Cardiac muscle cell (in vitro differentiated cells and primary cell): ENCODE measurements at regions not wholly inside any gene's neighbourhood (a gene's known extent, or its start where the extent isn't known, plus 50 kb on each side); places are given as distances from the start of the nearest gene placed in this dataset.

Experiments
- DNase-seq, 2 donors: peaks; one replicate each; pipeline versions ENCODE4 v3.0.0 to v3.0.0-alpha.2; 2010 to 2017; ENCODE audit warnings: low read depth in 1 of 2, low spot score in 1 of 2
- H3K27ac ChIP-seq: fragments of 200-600 bp; sonication (generic); 2 replicates; pipeline ENCODE4 v1.5.1; 2016
- H3K27me3 ChIP-seq: fragments of 200-600 bp; sonication (generic); 2 replicates; pipeline ENCODE4 v1.6.0; 2016; ENCODE audit warnings: control low read depth
- H3K36me3 ChIP-seq: fragments of 200-600 bp; sonication (generic); 2 replicates; pipeline ENCODE4 v1.5.1; 2016; ENCODE audit warnings: control low read depth
- H3K4me1 ChIP-seq: fragments of 200-600 bp; sonication (generic); 2 replicates; pipeline ENCODE4 v1.8.1; 2017; ENCODE audit warnings: low read depth, mild to moderate bottlenecking, mixed run types
- H3K4me3 ChIP-seq: fragments of 200-600 bp; sonication (generic); 2 replicates; pipeline ENCODE4 v1.5.1; 2016; ENCODE audit warnings: mild to moderate bottlenecking
- H3K9me3 ChIP-seq: fragments of 200-600 bp; sonication (generic); 2 replicates; pipeline ENCODE4 v1.5.1; 2017; ENCODE audit warnings: low read depth, mild to moderate bottlenecking, control low read depth
- CTCF ChIP-seq: IDR thresholded peaks from 2 replicates; pipeline ENCODE4 v1.5.1; 2012; ENCODE audit warnings: low read depth, mild to moderate bottlenecking, low read length

GRCh38 chr6:139931747-139932146 lies 557.3 kb upstream of the CITED2 start:
- no peak overlapping the region for H3K27ac ChIP-seq
- no peaks in the 10 kb centered on the region for H3K27me3 ChIP-seq
- H3K9me3 ChIP-seq, result no peaks in the 10 kb centered on the region
- TF ChIP-seq CTCF, result no peak
- DNase-seq, result no peak
- H3K36me3 ChIP-seq, result no peaks in the 10 kb centered on the region
- no peak overlapping the region for H3K4me3 ChIP-seq
- peaks cover 14% of the 10 kb centered on the region for H3K4me1 ChIP-seq

GRCh38 chr6:139927742-139928305 lies 553.4 kb upstream of the CITED2 start:
- H3K27ac ChIP-seq, result peak overlapping the region; percentile 92
- H3K9me3 ChIP-seq, result no peaks in the 10 kb centered on the region
- H3K27me3 ChIP-seq, result no peaks in the 10 kb centered on the region
- DNase-seq, result peak in 1 of 2 donors; percentile 91
- no peaks in the 10 kb centered on the region for H3K36me3 ChIP-seq
- peaks cover 18% of the 10 kb centered on the region for H3K4me1 ChIP-seq
- no peak for TF ChIP-seq CTCF
- H3K4me3 ChIP-seq, result no peak overlapping the region

- H3K4me1 ChIP-seq, result peaks cover 18% of the 10 kb centered on the region
- H3K36me3 ChIP-seq, result no peaks in the 10 kb centered on the region
- peak in 1 of 2 donors; percentile 85 for DNase-seq
- no peaks in the 10 kb centered on the region for H3K27me3 ChIP-seq
- peak overlapping the region; percentile 74 for H3K27ac ChIP-seq
- TF ChIP-seq CTCF, result peak; percentile 39
- H3K9me3 ChIP-seq, result no peaks in the 10 kb centered on the region
- no peak overlapping the region for H3K4me3 ChIP-seq
These were observed 552.8 kb upstream of the CITED2 start for GRCh38 chr6:139927236-139927635.

GRCh38 chr6:139926711-139927110 lies 552.3 kb upstream of the CITED2 start:
- no peaks in the 10 kb centered on the region for H3K36me3 ChIP-seq
- TF ChIP-seq CTCF, result no peak
- H3K27me3 ChIP-seq, result no peaks in the 10 kb centered on the region
- peak overlapping the region; percentile 74 for H3K27ac ChIP-seq
- no peak overlapping the region for H3K4me3 ChIP-seq
- no peaks in the 10 kb centered on the region for H3K9me3 ChIP-seq
- DNase-seq, result no peak
- peaks cover 18% of the 10 kb centered on the region for H3K4me1 ChIP-seq

GRCh38 chr6:139925894-139926641 lies 551.6 kb upstream of the CITED2 start:
- Histone ChIP-seq H3K4me3 (no peak overlapping the region), H3K36me3 (no peaks in the 10 kb centered on the region), H3K9me3 (no peaks in the 10 kb centered on the region), H3K27me3 (no peaks in the 10 kb centered on the region), H3K27ac (peak overlapping the region; percentile 74), H3K4me1 (peaks cover 18% of the 10 kb centered on the region)
- DNase-seq, result peak in 1 of 2 donors; percentile 77
- TF ChIP-seq CTCF, result no peak
